SK-N-MC (cell line): ENCODE measurements at regions not wholly inside any gene's neighbourhood (a gene's known extent, or its start where the extent isn't known, plus 50 kb on each side); places are given as distances from the start of the nearest gene placed in this dataset.
"Not testable (repeated sequence)": the region's sequence is repeated elsewhere in the genome, so short reads cannot be mapped to it uniquely, and the experiment has no call there.

ENCODE experiments used
- DNase-seq: peaks from one replicate; pipeline ENCODE4 v3.0.0-alpha.2; 2011; ENCODE audit warnings: low read depth, low spot score
- H3K27ac ChIP-seq: fragments of 200-600 bp; sonication (generic); 2 replicates; pipeline ENCODE4 v1.5.1; 2016; ENCODE audit warnings: mixed run types
- H3K36me3 ChIP-seq: fragments of 200-600 bp; sonication (generic); 2 replicates; pipeline ENCODE4 v1.6.1; 2017; ENCODE audit warnings: antibody characterized with exemption, low read length, mixed read lengths; ENCODE audit not compliant: insufficient read depth
- H3K4me3 ChIP-seq: fragments of 200-600 bp; sonication (generic); 2 replicates; pipeline ENCODE4 v1.5.1; 2016
- H3K9ac ChIP-seq: fragments of 200-600 bp; sonication (generic); 2 replicates; pipeline ENCODE4 v1.8.0; 2017; ENCODE audit warnings: mixed run types, mixed read lengths; ENCODE audit not compliant: insufficient read length
- H3K9me3 ChIP-seq: fragments of 200-600 bp; sonication (generic); 2 replicates; pipeline ENCODE4 v1.6.1; 2017; ENCODE audit warnings: low read depth, mild to moderate bottlenecking, antibody characterized with exemption, low read length, moderate library complexity, mixed read lengths
- EZH2 ChIP-seq: fragments of 200-600 bp; sonication (generic); IDR thresholded peaks from one replicate; pipeline ENCODE4 v1.6.1; 2017; ENCODE audit warnings: antibody characterized with exemption
- FOXP2 ChIP-seq: optimal IDR thresholded peaks from 2 replicates; pipeline ENCODE3; 2011; ENCODE audit warnings: mild to moderate bottlenecking, moderate library complexity; ENCODE audit not compliant: insufficient read depth; ENCODE audit errors: extremely low read length, control extremely low read depth
- POLR2AphosphoS5 ChIP-seq: IDR thresholded peaks from 2 replicates; pipeline ENCODE4 v1.6.1; 2012; ENCODE audit warnings: mild to moderate bottlenecking, low read depth, low read length, borderline replicate concordance

DNA sequence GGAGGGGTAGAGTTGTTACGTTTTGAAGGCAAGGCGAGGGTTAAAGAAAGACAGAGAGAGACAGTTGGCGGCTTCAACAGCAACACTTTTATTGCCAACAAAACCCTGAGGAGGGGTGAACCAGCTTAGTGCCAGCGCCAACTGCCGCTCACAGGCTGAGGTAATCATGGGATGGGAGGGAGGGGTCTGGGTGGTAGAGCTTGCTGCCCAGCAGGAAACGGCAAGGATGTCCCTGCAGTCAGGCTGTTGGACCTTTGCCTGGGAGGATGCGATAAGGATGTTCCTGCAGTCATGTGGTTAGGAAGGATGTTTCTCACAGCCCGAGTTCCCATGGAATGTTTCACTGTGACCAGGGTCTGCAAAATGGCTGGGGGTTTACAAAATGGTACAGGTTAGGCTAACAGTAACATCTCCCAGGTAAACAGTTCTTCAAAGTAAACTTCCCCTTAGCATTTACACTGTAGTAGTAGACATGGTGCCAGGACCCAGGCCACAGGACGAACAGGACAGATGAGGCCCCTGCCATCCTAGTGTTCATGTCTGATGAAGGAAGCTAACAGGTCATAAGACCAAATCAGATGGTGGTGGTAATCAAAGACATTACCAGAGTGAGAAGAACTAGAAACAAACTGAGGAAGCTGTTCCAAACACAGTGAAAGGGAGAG lies 647.3 kb upstream of the DEFB115 start:
- Histone ChIP-seq H3K4me3 (no peak overlapping the region), H3K27ac (no peak overlapping the region), H3K9me3 (no peaks in the 10 kb centered on the region; the same call in 1 of the 2 replicates), H3K36me3 (no peaks in the 10 kb centered on the region), H3K9ac (no peak overlapping the region)
- DNase-seq: no peak
- TF ChIP-seq FOXP2 (no peak), EZH2 (no peak), POLR2AphosphoS5 (no peak)

DNA sequence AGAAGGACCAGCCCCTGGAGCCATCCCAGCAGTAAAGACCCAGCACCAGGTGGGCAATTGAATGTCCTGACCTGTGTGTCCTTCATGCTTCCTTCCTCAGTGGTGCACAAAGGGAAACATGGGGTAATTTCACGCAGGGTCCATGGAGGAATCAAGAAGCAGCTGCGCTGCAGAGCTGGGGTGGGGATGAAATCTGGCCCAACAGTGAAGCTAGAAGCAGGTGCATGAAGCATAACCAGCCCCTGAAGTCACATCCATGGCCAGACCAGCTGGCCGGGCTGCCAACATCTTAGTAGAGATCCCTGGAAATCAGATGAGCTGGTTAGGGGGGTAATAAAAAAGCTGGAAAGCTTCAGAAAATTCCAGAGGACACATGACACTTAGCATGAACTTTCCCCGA lies 646.7 kb upstream of the DEFB115 start:
- H3K9ac ChIP-seq: no peak overlapping the region

DNA sequence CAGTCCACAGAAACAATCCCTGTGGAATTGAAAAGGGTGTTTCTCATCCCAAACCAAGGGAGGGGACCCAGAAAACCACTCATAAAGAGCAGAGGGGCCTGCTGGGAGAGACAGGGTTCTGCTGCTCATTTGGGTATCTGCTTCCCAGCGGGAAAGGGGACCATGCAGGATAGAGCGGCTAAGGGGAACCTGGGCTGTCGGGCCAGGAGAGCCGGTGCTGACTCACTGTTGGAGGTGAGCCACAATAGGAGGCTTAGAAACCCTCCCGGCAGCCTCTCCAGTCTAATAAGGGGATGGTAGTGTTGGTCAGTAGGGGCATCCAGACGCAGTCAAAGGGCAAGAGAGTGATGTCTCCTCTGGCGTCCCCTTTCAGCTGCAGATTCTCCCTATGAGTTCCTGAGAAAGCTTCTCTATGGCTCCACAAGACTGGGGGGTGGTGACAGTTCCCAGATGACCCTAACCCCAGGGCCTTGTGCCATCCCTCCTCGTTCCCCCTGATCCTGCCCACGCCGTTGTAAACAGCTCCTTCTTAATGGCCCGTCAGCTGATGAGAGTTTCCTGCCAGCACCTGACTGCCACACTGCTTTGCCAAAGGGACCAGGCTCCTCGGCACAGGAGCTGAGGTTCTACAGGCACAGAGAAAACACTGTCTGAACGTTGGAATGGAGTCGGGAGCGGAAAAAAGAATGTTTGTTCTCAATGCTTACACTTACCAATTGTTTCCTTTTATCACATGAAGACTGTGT lies 646.1 kb upstream of the DEFB115 start:
- Histone ChIP-seq H3K36me3 (no peaks in the 10 kb centered on the region), H3K4me3 (no peak overlapping the region), H3K9me3 (no peaks in the 10 kb centered on the region; the same call in 1 of the 2 replicates), H3K9ac (no peak overlapping the region), H3K27ac (no peak overlapping the region)
- TF ChIP-seq EZH2 (no peak), FOXP2 (no peak), POLR2AphosphoS5 (no peak)
- no peak for DNase-seq

More for the DNA sequence above, 646.7 kb upstream of the DEFB115 start:
- no peaks in the 10 kb centered on the region; the same call in 1 of the 2 replicates for H3K9me3 ChIP-seq
- H3K4me3 ChIP-seq: no peak overlapping the region
- H3K27ac ChIP-seq: no peak overlapping the region
- TF ChIP-seq EZH2 (no peak), POLR2AphosphoS5 (no peak), FOXP2 (no peak)
- no peaks in the 10 kb centered on the region for H3K36me3 ChIP-seq
- no peak for DNase-seq

DNA sequence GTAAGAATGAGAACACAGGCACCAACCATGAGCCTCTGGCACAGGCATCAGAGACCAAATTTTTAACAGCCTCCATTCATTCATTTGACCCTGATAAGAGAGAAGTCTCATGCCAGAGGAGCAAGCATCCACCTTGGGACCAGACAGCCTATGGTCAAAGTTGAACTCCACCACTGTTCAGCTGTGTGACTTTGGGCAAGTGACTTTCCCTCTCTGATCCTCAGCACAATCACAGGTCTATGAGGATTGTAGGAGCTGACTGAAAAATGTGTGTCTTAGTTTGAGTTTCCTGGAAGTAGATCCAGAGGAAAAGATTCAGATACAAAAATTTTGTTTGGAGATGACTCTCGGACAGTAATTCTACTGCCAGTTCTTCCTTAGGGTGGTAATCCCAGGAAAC lies 645.1 kb upstream of the DEFB115 start:
- Histone ChIP-seq H3K36me3 (no peaks in the 10 kb centered on the region), H3K9me3 (no peaks in the 10 kb centered on the region; the same call in 1 of the 2 replicates), H3K27ac (no peak overlapping the region), H3K9ac (no peak overlapping the region), H3K4me3 (no peak overlapping the region)
- no peak for DNase-seq
- TF ChIP-seq POLR2AphosphoS5 (no peak), EZH2 (no peak), FOXP2 (no peak)

DNA sequence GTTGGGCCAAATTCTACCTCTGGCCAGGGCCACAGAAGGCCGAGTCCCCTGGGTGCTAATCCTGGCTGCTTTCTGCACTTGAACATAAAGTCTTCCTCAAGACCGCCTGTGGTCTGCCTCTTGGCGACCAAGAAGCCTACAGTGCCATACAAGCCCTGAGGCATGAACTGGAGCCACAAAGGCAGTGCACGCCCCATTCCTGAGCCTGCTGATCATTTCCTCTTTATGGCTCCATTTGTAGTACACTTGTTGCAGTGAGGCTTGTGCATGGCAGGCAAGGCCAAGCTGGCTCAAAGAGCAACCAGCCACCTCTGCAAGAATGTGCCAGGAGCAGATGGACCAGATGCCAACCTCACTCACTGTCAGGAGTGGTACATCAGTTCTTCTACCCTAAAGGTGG lies 636.1 kb upstream of the DEFB115 start:
- not testable (repeated sequence) for H3K9ac ChIP-seq, DNase-seq, H3K9me3 ChIP-seq

DNA sequence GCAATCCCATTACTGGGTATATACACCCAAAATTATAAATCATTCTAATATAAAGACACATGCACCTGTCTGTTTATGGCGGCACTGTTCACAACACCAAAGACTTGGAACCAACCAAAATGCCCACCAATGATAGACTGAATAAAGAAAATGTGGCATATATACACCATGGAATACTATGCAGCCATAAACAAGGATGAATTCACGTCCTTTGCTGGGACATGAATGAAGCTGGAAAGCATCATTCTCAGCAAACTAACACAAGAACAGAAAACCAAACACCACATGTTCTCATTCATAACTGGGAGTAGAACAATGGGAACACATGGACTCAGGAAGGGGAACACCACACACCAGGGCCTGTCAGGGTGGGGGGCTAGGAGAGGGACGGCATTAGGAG lies 633.2 kb upstream of the DEFB115 start:
- not testable (repeated sequence) for H3K27ac ChIP-seq, DNase-seq, H3K36me3 ChIP-seq, H3K9ac ChIP-seq, H3K4me3 ChIP-seq, H3K9me3 ChIP-seq

More for the DNA sequence above, 636.1 kb upstream of the DEFB115 start:
- not testable (repeated sequence) for H3K27ac ChIP-seq, H3K4me3 ChIP-seq, H3K36me3 ChIP-seq

DNA sequence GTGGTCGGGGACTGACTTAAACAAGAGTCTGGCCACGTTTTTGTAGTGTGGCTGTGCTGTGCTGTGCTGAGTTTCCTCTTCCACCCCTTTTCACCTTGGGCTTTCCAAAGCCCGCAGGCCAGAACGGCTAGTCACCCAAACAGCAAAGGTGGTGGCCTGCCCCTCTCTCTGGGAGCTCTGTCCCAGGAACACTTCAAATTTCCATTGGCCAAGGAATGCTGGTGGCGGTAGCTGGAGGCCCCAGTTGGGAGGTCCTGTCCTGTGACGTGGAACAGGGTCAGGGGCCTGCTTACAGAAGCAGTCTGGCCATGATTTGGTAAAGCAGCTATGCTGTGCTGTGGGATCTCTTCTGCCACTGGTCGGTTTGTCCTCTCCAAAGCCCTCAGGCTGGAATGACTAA lies 628.1 kb upstream of the DEFB115 start:
- not testable (repeated sequence) for H3K36me3 ChIP-seq, DNase-seq, H3K27ac ChIP-seq, H3K9ac ChIP-seq, H3K4me3 ChIP-seq, H3K9me3 ChIP-seq

DNA sequence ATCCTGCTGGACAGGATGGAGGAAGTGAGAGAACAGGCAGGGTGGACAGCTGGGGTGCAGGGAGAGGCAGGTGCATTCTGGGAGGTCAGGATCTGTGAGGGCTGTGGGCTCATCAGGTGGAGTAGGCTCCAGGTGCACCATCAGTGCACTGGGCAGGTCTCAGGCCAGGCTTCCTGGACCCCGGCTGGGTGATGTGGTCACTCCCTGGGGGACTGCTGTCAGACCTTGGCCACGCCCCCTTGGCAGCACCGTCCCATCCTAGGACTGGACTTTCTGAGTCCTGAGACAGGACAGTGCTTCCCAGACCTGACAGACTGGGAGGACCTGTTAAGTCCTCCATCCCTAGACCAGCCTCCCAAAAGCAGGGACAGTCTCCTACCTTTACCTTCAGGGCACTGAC lies 626.7 kb upstream of the DEFB115 start:
- Histone ChIP-seq H3K36me3 (no peaks in the 10 kb centered on the region), H3K9me3 (no peaks in the 10 kb centered on the region), H3K9ac (no peak overlapping the region), H3K4me3 (no peak overlapping the region), H3K27ac (no peak overlapping the region)
- DNase-seq: no peak
- TF ChIP-seq POLR2AphosphoS5: no peak
- no peak for TF ChIP-seq FOXP2
- no peak for TF ChIP-seq EZH2

DNA sequence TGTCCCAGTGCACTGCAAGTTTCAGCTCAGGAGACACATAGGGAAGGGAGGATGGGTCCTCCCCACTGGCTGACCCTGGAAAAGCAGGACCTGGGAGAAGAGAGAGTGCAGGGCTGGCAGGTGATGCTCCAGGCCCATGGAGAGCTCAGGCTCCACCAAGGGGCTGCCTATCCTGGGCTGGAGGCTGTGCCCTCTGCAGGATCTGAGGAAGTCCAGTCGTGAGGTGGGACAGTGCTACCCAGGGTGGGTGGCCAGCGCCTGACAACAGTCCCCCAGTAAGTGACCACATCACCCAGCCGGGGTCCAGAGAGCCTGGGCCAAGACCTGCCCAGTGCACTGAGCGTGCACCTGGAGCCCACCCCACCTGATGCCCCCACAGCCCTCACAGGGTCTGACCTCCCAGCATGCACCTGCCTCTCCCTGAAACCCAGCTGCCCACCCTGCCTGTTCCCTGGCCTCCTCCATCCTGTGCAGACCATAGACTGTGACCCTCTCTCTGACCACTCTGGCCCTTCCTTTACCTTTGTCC lies 626.1 kb upstream of the DEFB115 start:
- H3K36me3 ChIP-seq, H3K9ac ChIP-seq, H3K9me3 ChIP-seq, DNase-seq, H3K27ac ChIP-seq, H3K4me3 ChIP-seq: not testable (repeated sequence)

DNA sequence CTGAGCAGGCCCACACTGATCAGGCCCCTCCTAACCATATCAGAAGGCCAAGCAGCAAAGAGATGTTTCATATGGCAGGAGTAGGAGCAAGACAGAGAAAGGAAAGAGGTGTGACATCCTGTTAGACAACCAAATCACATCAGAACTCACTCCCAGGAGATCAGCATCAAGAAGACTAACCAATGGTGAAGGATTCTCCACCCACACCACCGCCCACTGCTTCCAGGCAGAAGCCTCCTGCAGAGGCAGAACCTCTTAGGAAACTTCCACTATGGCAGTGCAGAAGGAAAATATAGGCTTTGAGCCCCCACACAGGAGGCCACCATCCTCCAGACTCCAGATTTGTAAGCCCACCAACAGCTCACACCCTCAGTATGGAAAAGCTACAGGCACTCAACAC lies 624.7 kb upstream of the DEFB115 start:
- H3K9ac ChIP-seq, H3K36me3 ChIP-seq, H3K9me3 ChIP-seq, DNase-seq, H3K4me3 ChIP-seq, H3K27ac ChIP-seq: not testable (repeated sequence)

DNA sequence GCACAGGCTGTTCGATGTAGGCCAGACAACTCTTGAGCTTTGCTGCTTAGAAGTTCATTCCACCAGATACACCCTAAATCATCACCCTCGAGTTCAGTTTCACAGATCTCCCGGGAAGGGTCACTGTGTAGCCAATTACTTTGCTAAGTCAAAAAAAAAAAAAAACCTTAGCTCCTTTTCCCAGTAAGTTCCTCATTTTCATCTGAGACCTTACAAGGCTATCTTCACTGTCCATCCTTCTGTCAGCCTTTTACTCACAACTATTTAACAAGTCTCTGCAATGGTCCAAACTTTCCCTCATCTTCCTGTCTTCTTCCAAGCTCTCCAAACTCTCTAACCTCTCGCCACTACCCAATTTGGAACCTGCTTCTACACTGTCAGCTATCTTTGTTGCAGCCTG lies 615.9 kb upstream of the DEFB115 start:
- DNase-seq, H3K36me3 ChIP-seq, H3K27ac ChIP-seq, H3K9me3 ChIP-seq, H3K4me3 ChIP-seq, H3K9ac ChIP-seq: not testable (repeated sequence)

DNA sequence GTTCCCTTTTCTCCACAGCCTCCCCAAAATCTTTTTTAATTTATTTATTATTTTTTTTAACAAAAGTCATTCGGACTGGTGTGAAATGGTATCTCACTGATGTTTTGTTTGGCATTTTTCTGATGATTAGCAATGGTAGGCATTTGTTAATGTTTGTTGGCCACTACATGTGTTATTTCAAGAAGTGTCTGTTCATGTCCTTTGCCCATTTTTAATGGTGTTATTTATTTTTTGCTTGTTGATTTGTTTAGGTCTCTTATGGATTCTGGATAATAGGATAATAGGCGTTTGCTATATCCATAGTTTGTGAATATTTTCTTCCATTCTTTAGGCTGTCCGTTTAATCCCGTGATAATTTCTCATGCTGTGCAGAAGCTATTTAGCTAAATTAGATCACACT lies 596.5 kb upstream of the DEFB115 start:
- DNase-seq, H3K36me3 ChIP-seq, H3K27ac ChIP-seq, H3K9me3 ChIP-seq, H3K4me3 ChIP-seq, H3K9ac ChIP-seq: not testable (repeated sequence)

DNA sequence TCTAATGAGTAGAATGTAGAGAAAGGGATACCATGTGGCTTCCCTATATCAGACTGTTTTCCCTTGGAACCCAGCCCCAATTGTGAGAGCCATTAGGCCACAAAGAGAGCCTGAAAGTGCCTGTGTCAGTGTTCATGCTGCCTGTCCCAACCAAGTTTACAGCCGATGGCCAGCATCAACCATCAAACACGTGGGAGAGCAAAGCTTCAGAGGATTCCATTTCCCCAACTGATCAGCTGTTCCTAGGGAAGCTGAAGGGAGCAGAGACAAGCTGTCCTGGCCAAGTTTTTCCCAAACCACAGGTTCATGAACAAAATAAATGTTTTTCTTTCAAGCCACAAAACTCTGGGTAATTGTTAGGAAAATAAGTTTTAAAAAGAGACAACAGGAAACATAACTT lies 589.0 kb upstream of the DEFB115 start:
- DNase-seq, H3K27ac ChIP-seq, H3K4me3 ChIP-seq, H3K9me3 ChIP-seq, H3K9ac ChIP-seq, H3K36me3 ChIP-seq: not testable (repeated sequence)
